ENCODE measurements at regions not wholly inside any gene's neighbourhood (a gene's known extent, or its start where the extent isn't known, plus 50 kb on each side); places are given as distances from the start of the nearest gene placed in this dataset.
A peak's percentile ranks its signal among the peaks of the same experiment; 100 is the strongest.

DNA sequence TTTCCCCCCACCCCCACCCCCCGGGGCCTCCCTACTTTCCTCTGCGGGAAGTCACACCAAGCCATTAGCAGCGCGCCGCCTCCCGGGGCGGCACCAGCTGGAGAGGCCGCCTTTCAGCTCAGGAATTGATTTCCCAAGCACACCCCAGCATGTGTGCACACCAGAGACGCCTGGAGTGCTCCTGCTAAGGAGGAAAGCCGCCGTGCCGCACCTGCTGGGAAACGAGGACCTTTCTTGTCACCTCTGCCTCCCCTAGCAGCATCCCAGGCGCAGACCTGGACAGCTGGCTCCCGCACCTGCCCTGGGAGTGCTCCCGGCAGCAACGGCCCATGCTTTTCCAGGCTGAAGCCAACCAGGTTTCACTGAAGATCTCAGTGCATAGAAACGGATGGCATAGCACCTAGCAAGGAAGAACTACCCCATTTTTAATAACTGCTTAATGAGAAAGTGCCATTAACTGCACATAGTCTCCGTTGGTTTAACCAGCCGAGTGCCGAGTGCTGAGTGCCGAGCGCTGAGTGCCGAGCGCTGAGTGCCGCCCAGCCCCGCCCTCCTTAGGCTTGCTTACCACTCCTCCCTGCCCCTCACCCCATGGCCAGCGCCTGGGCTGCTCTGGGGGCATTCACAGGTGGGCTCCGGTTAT is 165.0 kb downstream of the USP12 start:
- H3K36me3 ChIP-seq (ENCODE audit: control insufficient read depth in 1 of 2, insufficient read depth in 2 of 2, low read length in 2 of 2), result no peaks in the 10 kb centered on the region
- POLR2A ChIA-PET, result interaction anchor here (0.7 to 0.9 kb wide), 2 partner anchors 10 to 360 kb away, joined by 3 read pairs; no protein-coding TSS in a partner anchor
- peak; percentile 12 for DNase-seq (ENCODE audit: low read depth, low spot score)
- peaks cover 9 to 21% of the 10 kb centered on the region in 2 experiments for H3K4me1 ChIP-seq (ENCODE audit: control insufficient read depth in 1 of 2, insufficient read depth in 2 of 2, low read length in 2 of 2)
- peak overlapping the region; percentile 50 to 73 for H3K4me3 ChIP-seq (replicated peaks in 1 of 2; ENCODE audit: low read depth in 1 of 2, low read length in 2 of 2)
- H3K27ac ChIP-seq (ENCODE audit: low read depth, low read length), result peak overlapping the region; percentile 40; the same call in 1 of the 2 replicates
- H3K79me2 ChIP-seq (ENCODE audit: insufficient read depth, low read length), result no peaks in the 10 kb centered on the region
- peak; percentile 93 for ATAC-seq
- CTCF ChIA-PET, result interaction anchor here (0.6 to 1.4 kb wide), 3 partner anchors 220 to 352 kb away, joined by 3 to 4 read pairs (median 4); no protein-coding TSS in a partner anchor
- no TSS peak for BruUV-seq (replicated peaks)
- peak overlapping the region; percentile 100 for H3K4me2 ChIP-seq (ENCODE audit: low read length)
- H3K9ac ChIP-seq (ENCODE audit: low read length), result peak overlapping the region; percentile 54
- H2AFZ ChIP-seq (ENCODE audit: low read depth, low read length, poor library complexity, severe bottlenecking), result peak overlapping the region; percentile 98
- H3K9me3 ChIP-seq (ENCODE audit: control insufficient read depth in 1 of 2, insufficient read depth in 1 of 2, low read depth in 1 of 2, low read length in 2 of 2), result no peaks in the 10 kb centered on the region
- TF ChIP-seq ELF1 (IDR thresholded peaks at IDR 0.05; ENCODE audit: borderline replicate concordance, low read depth) (no peak), ATF3 (IDR thresholded peaks at IDR 0.05) (no peak), YY1 (IDR thresholded peaks at IDR 0.05; ENCODE audit: extremely low read depth, insufficient replicate concordance, low read depth, low read length) (no peak), CTCF (IDR thresholded peaks at IDR 0.05 in 2 of 3, conservative IDR thresholded peaks at IDR 0.05 in 1 of 3; ENCODE audit: borderline replicate concordance in 1 of 3, insufficient read depth in 1 of 3, low read depth in 2 of 3, low read length in 2 of 3) (no peak), ZFX (IDR thresholded peaks at IDR 0.05) (no peak), SIN3A (IDR thresholded peaks at IDR 0.05; ENCODE audit: low read depth) (no peak), EGR1 (IDR thresholded peaks at IDR 0.05; ENCODE audit: low read depth) (no peak), SP1 (IDR thresholded peaks at IDR 0.05; ENCODE audit: low read depth) (no peak), POLR2AphosphoS5 (IDR thresholded peaks at IDR 0.05; ENCODE audit: low read depth, low read length) (0 out of 2 replicates have a peak, but pooled peaks have one; percentile 15), EZH2 (IDR thresholded peaks at IDR 0.05) (no peak), TCF7L2 (IDR thresholded peaks at IDR 0.05; ENCODE audit: borderline replicate concordance, extremely low read depth, insufficient read depth, insufficient read length) (no peak), ZNF274 (IDR thresholded peaks at IDR 0.05; ENCODE audit: low read depth, low read length) (no peak), EZH2phosphoT487 (IDR thresholded peaks at IDR 0.05; ENCODE audit: borderline replicate concordance) (no peak)
- TF ChIP-seq, protein P1, sequence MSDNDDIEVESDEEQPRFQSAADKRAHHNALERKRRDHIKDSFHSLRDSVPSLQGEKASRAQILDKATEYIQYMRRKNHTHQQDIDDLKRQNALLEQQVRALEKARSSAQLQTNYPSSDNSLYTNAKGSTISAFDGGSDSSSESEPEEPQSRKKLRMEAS (IDR thresholded peaks at IDR 0.05), result peak; percentile 51; the same call in 1 of the 2 replicates
- TF ChIP-seq, protein P2, sequence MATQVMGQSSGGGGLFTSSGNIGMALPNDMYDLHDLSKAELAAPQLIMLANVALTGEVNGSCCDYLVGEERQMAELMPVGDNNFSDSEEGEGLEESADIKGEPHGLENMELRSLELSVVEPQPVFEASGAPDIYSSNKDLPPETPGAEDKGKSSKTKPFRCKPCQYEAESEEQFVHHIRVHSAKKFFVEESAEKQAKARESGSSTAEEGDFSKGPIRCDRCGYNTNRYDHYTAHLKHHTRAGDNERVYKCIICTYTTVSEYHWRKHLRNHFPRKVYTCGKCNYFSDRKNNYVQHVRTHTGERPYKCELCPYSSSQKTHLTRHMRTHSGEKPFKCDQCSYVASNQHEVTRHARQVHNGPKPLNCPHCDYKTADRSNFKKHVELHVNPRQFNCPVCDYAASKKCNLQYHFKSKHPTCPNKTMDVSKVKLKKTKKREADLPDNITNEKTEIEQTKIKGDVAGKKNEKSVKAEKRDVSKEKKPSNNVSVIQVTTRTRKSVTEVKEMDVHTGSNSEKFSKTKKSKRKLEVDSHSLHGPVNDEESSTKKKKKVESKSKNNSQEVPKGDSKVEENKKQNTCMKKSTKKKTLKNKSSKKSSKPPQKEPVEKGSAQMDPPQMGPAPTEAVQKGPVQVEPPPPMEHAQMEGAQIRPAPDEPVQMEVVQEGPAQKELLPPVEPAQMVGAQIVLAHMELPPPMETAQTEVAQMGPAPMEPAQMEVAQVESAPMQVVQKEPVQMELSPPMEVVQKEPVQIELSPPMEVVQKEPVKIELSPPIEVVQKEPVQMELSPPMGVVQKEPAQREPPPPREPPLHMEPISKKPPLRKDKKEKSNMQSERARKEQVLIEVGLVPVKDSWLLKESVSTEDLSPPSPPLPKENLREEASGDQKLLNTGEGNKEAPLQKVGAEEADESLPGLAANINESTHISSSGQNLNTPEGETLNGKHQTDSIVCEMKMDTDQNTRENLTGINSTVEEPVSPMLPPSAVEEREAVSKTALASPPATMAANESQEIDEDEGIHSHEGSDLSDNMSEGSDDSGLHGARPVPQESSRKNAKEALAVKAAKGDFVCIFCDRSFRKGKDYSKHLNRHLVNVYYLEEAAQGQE (IDR thresholded peaks at IDR 0.05; ENCODE audit: low read depth), result no peak
- no peaks in the 10 kb centered on the region for H3K27me3 ChIP-seq (ENCODE audit: insufficient read depth, low read length)
- H3K9me2 ChIP-seq (ENCODE audit: insufficient read depth), result no peaks in the 10 kb centered on the region
- intact Hi-C loops (cut with micrococcal nuclease), result no loop called here
- RAD21 ChIA-PET (ENCODE audit: low non-redundant PET in 1 of 2, low total read pairs in 2 of 2, uncharacterized antibody in 2 of 2, unreplicated experiment in 2 of 2), result interaction anchor here (0.6 to 1.0 kb wide), 3 partner anchors 32 to 278 kb away, joined by 3 to 6 read pairs (median 4); no protein-coding TSS in a partner anchor
- H4K20me1 ChIP-seq (ENCODE audit: insufficient read depth), result no peaks in the 10 kb centered on the region
